HCT116 (cell line): ENCODE measurements at regions not wholly inside any gene's neighbourhood (a gene's known extent, or its start where the extent isn't known, plus 50 kb on each side); places are given as distances from the start of the nearest gene placed in this dataset.

Experiments used
- ATAC-seq: fragments of 200-7000 bp; cut with Tn5 transposase; 2 replicates; pipeline ENCODE4 v1.9.1; 2020; ENCODE audit warnings: mild to moderate bottlenecking, moderate library complexity
- BruUV-seq: library from RNA; stranded (reverse); fragments of 400-500 nt; replicated peaks from 2 replicates; lab custom pipeline; 2021; lab: Mats Ljungman, UMichigan
- CTCF ChIA-PET: fragments of 300-600 bp; sonication (Branson Sonifier 250); formaldehyde crosslinking; loops from one replicate; lab custom pipeline; 2021; ENCODE audit warnings: antibody characterized with exemption; lab: Charles Lee
- POLR2A ChIA-PET: fragments of 300-600, 350-600 bp; sonication (Branson Sonifier 250); formaldehyde crosslinking; loops from one replicate; lab custom pipeline; 2021; ENCODE audit warnings: antibody characterized with exemption; lab: Charles Lee
- RAD21 ChIA-PET, 2 experiments: fragments of 300-600 bp; sonication (Branson Sonifier 250); formaldehyde crosslinking; loops; one replicate each; lab custom pipeline; 2023; ENCODE audit warnings: low total read pairs in 2 of 2; ENCODE audit not compliant: uncharacterized antibody in 2 of 2, unreplicated experiment in 2 of 2, low non-redundant PET in 1 of 2; lab: Charles Lee
- DNase-seq: peaks from one replicate; pipeline ENCODE4 v3.0.0-alpha.2; 2010; ENCODE audit warnings: low read depth, low spot score
- H2AFZ ChIP-seq: fragments of 200-600 bp; shearing (Covaris generic), sonication (generic); 2 replicates; pipeline ENCODE4 v1.6.1; 2017; ENCODE audit warnings: low read depth, mixed run types, mixed read lengths, antibody characterized with exemption, low read length; ENCODE audit not compliant: poor library complexity, severe bottlenecking
- H3K27ac ChIP-seq: 2 replicates; pipeline ENCODE4 v1.5.1; 2012; ENCODE audit warnings: low read depth, low read length
- H3K27me3 ChIP-seq: fragments of 200-600 bp; sonication (generic); 2 replicates; pipeline ENCODE4 v1.6.1; 2016; ENCODE audit warnings: mixed run types, low read length, mixed read lengths; ENCODE audit not compliant: insufficient read depth
- H3K36me3 ChIP-seq, 2 experiments: fragments of 200-500 bp in 1 of 2; fragments of 200-600 bp in 1 of 2; sonication (Bioruptor generic) in 1 of 2; sonication (generic) in 1 of 2; 2 replicates each; pipeline versions ENCODE4 v1.5.1 to v1.6.1; 2014 to 2016; ENCODE audit warnings: low read length in 2 of 2, inconsistent platforms in 1 of 2, mixed read lengths in 1 of 2, mixed run types in 1 of 2; ENCODE audit not compliant: insufficient read depth in 2 of 2, control insufficient read depth in 1 of 2
- H3K4me1 ChIP-seq, 2 experiments: fragments of 200-600 bp in 1 of 2; sonication (generic) in 1 of 2; 2 replicates each; pipeline versions ENCODE4 v1.5.1 to v1.6.1; 2012 to 2017; ENCODE audit warnings: low read length in 2 of 2, inconsistent platforms in 1 of 2, mild to moderate bottlenecking in 1 of 2, mixed read lengths in 1 of 2, mixed run types in 1 of 2, moderate library complexity in 1 of 2; ENCODE audit not compliant: insufficient read depth in 2 of 2, control insufficient read depth in 1 of 2
- H3K4me2 ChIP-seq: fragments of 200-600 bp; sonication (generic); 2 replicates; pipeline ENCODE4 v1.6.1; 2017; ENCODE audit warnings: mixed run types, low read length, mixed read lengths
- H3K4me3 ChIP-seq, 2 experiments: fragments of 200-600 bp in 1 of 2; sonication (generic) in 1 of 2; replicated peaks in 1 of 2; 2 replicates each; pipeline ENCODE4 v1.5.1; 2011 to 2016; ENCODE audit warnings: low read length in 2 of 2, control low read depth in 1 of 2, low read depth in 1 of 2, mild to moderate bottlenecking in 1 of 2, mixed read lengths in 1 of 2, mixed run types in 1 of 2
- H3K79me2 ChIP-seq: fragments of 200-600 bp; sonication (generic); 2 replicates; pipeline ENCODE4 v1.6.1; 2017; ENCODE audit warnings: mild to moderate bottlenecking, mixed run types, low read length, moderate library complexity, mixed read lengths; ENCODE audit not compliant: insufficient read depth
- H3K9ac ChIP-seq: fragments of 200-600 bp; sonication (generic); 2 replicates; pipeline ENCODE4 v1.6.1; 2016; ENCODE audit warnings: low read length, mixed read lengths
- H3K9me2 ChIP-seq: fragments of 200-600 bp; sonication (generic), shearing (Covaris generic); 2 replicates; pipeline ENCODE4 v1.6.1; 2017; ENCODE audit warnings: mixed run types, mild to moderate bottlenecking, moderate library complexity; ENCODE audit not compliant: insufficient read depth
- H3K9me3 ChIP-seq, 2 experiments: fragments of 200-500 bp in 1 of 2; fragments of 200-600 bp in 1 of 2; sonication (Bioruptor generic) in 1 of 2; sonication (generic) in 1 of 2; 2 replicates each; pipeline ENCODE4 v1.6.1; 2014 to 2017; ENCODE audit warnings: low read length in 2 of 2, mixed read lengths in 2 of 2, inconsistent platforms in 1 of 2, low read depth in 1 of 2, mild to moderate bottlenecking in 1 of 2, mixed run types in 1 of 2, moderate library complexity in 1 of 2; ENCODE audit not compliant: control insufficient read depth in 1 of 2, insufficient read depth in 1 of 2
- H4K20me1 ChIP-seq: fragments of 200-600 bp; sonication (generic), shearing (Covaris generic); 2 replicates; pipeline ENCODE4 v1.6.1; 2017; ENCODE audit warnings: mixed run types, mild to moderate bottlenecking, moderate library complexity; ENCODE audit not compliant: insufficient read depth
- CEBPB ChIP-seq: IDR thresholded peaks from 2 replicates; pipeline ENCODE4 v1.6.1; 2012; ENCODE audit warnings: low read depth
- CTCF ChIP-seq, 3 experiments: fragments of 200-600 bp in 1 of 3; sonication (generic) in 1 of 3; IDR thresholded peaks in 2 of 3; conservative IDR thresholded peaks in 1 of 3; 2 replicates each; pipeline ENCODE4 v1.5.1; 2012 to 2017; ENCODE audit warnings: low read depth in 2 of 3, low read length in 2 of 3, antibody characterized with exemption in 1 of 3, borderline replicate concordance in 1 of 3, control low read depth in 1 of 3, mild to moderate bottlenecking in 1 of 3, mixed read lengths in 1 of 3, mixed run types in 1 of 3, moderate library complexity in 1 of 3; ENCODE audit not compliant: insufficient read depth in 1 of 3
- EGR1 ChIP-seq: IDR thresholded peaks from 2 replicates; pipeline ENCODE4 v1.6.1; 2012; ENCODE audit warnings: low read depth
- ELF1 ChIP-seq: IDR thresholded peaks from 2 replicates; pipeline ENCODE4 v1.6.1; 2012; ENCODE audit warnings: low read depth, borderline replicate concordance
- EZH2phosphoT487 ChIP-seq: fragments of 200-600 bp; IDR thresholded peaks from 2 replicates; pipeline ENCODE4 v1.6.1; 2018; ENCODE audit warnings: antibody characterized with exemption, borderline replicate concordance
- POLR2A ChIP-seq: IDR thresholded peaks from 2 replicates; pipeline ENCODE4 v1.7.0; 2011; ENCODE audit warnings: borderline replicate concordance; ENCODE audit not compliant: insufficient read depth, insufficient read length; ENCODE audit errors: extremely low read depth
- REST ChIP-seq: IDR thresholded peaks from 2 replicates; pipeline ENCODE4 v1.6.1; 2012; ENCODE audit warnings: low read depth
- SIN3A ChIP-seq: IDR thresholded peaks from 2 replicates; pipeline ENCODE4 v1.6.1; 2012; ENCODE audit warnings: low read depth
- SP1 ChIP-seq: IDR thresholded peaks from 2 replicates; pipeline ENCODE4 v1.6.1; 2012; ENCODE audit warnings: low read depth
- YY1 ChIP-seq: IDR thresholded peaks from 2 replicates; pipeline ENCODE4 v1.6.1; 2011; ENCODE audit warnings: low read length, low read depth, moderate library complexity, mild to moderate bottlenecking; ENCODE audit not compliant: insufficient replicate concordance; ENCODE audit errors: extremely low read depth
- ZNF274 ChIP-seq: fragments of 200-500 bp; sonication (Bioruptor generic); IDR thresholded peaks from 2 replicates; pipeline ENCODE4 v1.6.1; 2014; ENCODE audit warnings: mild to moderate bottlenecking, low read depth, low read length, inconsistent platforms
- intact Hi-C: fragments of 100-400 bp; cut with micrococcal nuclease; formaldehyde crosslinking; loops from 2 replicates; pipeline ENCODE4 v1.10.0; 2022

- intact Hi-C loops: loop anchor here (10.0 kb wide), 1 partner anchor 1621 kb away; no protein-coding TSS in a partner anchor
These were observed 68.8 kb upstream of the SOX14 start for GRCh38 chr3:137695351-137695750.

More at GRCh38 chr3:137695351-137695750, 68.8 kb upstream of the SOX14 start:
- Histone ChIP-seq H3K27ac (no peak overlapping the region), H3K27me3 (peaks cover 22% of the 10 kb centered on the region), H3K4me2 (no peak overlapping the region), H3K9me2 (no peaks in the 10 kb centered on the region), H3K4me1 (no peaks in the 10 kb centered on the region), H3K79me2 (no peaks in the 10 kb centered on the region), H3K9me3 (no peaks in the 10 kb centered on the region), H4K20me1 (no peaks in the 10 kb centered on the region), H3K9ac (no peak overlapping the region), H2AFZ (no peak overlapping the region), H3K36me3 (no peaks in the 10 kb centered on the region), H3K4me3 (no peak overlapping the region)
- ChIA-PET RAD21 (no interaction called here), POLR2A (no interaction called here), CTCF (no interaction called here)
- BruUV-seq: no TSS peak
- DNase-seq (no peak), ATAC-seq (no peak)
- TF ChIP-seq EGR1: no peak
- no peak for TF ChIP-seq YY1
- TF ChIP-seq SP1: no peak
- TF ChIP-seq ELF1: no peak
- no peak for TF ChIP-seq REST
- no peak for TF ChIP-seq EZH2phosphoT487
- no peak for TF ChIP-seq CEBPB
- TF ChIP-seq ZNF274: no peak
- TF ChIP-seq SIN3A: no peak
- no peak for TF ChIP-seq CTCF (IDR thresholded peaks at IDR 0.05 in 2 of 3, conservative IDR thresholded peaks at IDR 0.05 in 1 of 3; ENCODE audit: borderline replicate concordance in 1 of 3, insufficient read depth in 1 of 3, low read depth in 2 of 3, low read length in 2 of 3)
- TF ChIP-seq POLR2A: no peak
